HG03039 (cell line): ENCODE measurements at regions not wholly inside any gene's neighbourhood (a gene's known extent, or its start where the extent isn't known, plus 50 kb on each side); places are given as distances from the start of the nearest gene placed in this dataset.

Source experiments
- ATAC-seq: cut with Tn5 transposase; IDR thresholded peaks from one replicate; pipeline ENCODE4 v1.9.1; 2021; ENCODE audit warnings: mild to moderate bottlenecking, moderate library complexity; ENCODE audit not compliant: unreplicated experiment

DNA sequence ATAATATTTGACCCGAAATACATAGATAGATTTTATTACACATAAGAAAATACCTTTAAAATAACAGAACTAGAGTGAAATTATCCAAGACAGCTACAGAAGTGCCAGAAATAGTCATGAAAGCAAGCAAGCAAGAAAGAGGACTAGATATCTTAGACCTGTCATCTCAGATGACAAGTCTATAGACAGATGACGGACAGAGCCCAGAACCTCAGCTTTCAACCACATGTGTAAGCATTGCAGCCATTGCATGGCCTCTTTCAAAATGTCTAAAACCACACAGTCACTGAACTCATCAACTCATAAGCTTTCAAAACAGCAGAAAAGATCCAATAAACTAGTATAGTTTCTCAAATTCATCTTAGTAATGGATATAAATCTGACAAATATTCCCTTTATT is 59.8 kb upstream of the FHIT start:
- ATAC-seq: no peak

DNA sequence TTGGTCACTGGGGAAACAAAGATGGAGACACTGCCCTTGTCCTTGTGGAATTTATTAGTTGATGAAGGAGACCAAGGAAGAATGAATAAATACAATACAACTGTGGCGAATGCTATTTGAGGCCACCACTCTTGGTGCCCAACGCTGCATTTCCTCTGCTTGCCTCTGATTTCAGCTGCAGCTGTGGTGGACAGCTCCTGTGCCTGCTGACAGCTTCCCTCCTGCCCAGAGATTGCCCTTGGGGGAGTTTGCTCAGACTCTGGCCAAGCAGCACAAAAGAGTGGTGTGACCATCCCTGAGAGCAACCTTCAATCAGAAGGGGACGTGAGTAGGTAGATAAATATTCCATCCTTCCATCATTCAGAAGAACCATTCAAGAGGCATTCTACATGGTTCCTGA is 64.6 kb upstream of the FHIT start:
- no peak for ATAC-seq

DNA sequence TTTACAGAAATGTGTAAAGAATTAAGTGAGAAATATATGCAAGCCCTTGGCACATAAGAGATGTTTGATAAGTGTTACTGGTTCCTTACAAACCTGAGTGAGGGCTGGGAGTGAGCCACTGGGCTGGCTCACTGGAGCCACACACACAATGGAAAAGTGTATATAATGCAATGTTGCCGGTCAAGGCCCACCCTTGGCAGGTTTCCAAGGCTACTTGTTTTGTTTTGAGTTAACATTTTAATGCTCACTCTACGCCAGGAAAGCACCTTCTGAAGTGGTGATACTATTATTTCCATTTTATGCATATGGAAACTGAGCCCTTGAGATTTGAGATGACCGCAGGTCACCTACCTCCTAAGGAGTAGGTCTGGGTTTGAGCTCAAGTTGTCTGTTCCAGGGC is 71.8 kb upstream of the FHIT start:
- ATAC-seq: no peak

DNA sequence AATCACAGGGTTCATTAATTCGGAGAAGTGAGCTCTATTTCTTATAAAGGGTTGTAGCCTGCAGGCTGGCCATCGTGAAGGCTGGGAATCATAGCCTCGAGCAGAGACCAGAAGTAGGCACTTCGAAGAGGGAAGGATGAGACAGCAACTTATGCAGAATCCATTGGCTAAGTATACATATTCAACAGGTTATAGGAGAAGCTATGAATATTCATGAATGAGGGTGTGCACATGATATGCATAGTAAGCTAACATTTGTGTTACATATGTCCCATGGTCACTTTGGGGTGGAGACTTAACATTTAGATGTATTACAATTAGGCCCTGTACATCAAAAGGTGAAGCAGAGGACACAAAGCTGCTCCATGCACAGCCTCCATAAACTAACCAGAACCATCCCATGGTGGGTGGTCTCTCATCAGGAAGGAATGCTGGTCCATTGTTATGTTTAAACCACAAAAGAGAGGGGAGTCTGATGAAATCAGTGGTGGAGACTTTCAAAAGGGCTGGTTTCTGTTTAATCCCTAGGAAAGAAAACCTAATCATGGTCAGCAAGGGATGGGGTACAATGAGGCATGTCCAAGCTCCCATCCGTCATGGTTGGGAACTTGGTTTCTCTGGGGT is 80.8 kb upstream of the FHIT start:
- ATAC-seq: no peak

DNA sequence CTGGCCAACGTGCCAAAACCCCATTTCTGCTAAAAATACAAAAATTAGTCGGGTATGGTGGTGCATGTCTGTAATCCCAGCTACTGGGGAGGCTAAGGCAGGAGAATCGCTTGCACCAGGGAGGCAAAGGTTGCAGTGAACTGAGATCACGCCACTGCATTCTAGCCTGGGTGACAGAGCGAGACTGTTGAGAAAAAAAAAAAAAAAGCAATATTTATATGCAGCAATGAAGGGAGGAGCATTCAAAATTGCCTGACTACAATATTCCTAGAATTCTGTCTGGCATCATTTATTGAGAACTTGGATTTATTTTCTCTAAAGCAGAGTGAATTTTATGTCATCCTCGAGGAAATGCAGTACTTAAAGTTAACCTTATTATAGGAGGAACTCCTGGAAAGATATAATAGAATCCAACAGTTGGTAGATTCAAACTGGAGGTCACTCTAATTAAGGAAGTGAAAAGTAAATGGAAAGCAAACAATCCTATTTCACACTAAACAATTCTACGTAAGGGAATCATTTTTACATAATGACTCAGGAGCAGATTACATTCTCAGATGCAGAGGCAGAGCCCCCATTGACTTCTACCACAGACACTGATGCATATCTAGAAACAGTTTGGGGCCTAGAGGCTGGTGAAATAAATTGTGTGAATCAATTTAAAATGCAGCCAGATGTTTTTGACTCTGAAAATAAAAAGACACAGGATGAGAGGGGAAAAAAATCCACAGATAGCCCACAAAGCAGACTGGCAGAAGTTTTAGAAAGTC is 82.1 kb upstream of the FHIT start:
- no peak for ATAC-seq

DNA sequence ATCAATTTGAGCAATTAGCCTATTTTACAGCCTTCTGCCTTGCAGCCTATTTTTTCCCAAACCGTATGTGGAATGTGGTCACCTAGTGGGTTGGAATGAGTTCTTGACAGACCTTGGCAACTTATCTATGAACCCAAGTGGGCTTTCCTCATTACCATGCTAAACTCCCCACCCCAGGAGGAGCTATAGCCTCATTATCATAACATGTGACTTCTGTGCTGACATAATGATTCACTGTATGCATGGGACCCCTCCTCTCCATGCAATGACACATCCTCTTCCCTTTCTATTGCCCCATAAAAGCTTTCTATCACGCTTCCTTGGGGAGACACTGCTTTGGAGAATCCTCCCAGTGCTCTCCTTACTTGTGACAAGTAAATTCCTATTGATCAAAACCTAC is 83.5 kb upstream of the FHIT start:
- no peak for ATAC-seq

DNA sequence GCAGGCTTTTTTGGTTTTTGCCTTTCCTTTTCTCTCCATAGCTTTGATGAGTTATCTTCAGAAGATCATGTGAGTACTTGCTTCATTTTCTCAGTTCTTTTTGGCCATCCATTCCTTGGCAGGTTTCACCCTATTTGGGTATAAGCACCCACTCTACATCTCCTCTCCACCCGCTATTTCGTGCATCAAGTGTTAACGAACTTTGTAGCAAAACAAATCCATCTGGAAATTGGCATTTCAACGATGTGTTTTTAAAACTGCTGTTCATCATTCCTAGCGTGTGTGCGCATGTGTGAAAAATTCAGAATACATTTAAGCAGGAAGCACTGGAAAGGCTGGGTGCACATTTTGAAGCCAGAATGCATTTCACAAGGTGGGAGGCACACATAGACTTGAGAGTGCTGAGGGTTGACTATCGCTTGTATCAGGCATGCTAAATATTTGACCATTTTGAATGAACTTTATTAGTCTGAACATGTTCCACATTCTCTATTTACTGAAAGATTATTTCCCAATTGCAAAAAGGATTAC is 89.7 kb upstream of the FHIT start:
- no peak for ATAC-seq

DNA sequence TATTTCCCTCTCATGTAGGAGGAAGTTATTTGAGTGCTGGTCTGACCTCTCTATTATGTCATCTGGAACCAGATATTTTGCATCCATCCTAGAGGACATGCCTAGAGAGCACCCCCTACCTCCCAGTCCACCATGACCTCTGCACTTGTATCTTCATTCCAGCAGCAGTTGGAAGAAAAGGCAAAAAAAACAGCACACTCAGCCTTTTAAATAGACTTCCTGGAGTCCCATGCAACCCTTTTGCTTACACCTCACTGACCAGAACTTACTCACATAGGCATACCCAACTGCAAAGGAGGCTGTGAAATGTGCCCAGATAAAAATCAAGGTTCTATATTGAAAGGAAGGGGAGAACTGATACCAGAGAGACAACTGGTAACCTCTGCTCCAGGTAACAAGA is 92.3 kb upstream of the FHIT start:
- ATAC-seq: no peak

DNA sequence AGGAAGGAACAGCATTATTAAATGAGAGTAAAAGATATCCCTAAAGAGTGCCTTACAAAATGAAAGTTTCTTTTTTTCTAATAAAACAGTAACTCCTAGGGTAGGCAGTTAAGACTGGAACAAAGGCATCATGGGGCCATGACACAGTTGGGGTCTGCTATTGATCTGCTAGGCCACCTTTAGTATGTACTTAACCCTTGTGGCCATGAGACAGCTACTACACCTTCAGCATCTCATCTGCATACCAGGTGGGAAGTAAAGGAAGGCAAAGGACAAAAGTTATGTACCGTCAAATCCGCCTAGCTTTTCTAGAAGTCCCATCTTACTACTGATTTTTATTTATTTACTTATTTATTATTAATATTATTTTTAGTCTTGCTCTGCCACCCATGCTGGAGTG is 93.8 kb upstream of the FHIT start:
- ATAC-seq: no peak

DNA sequence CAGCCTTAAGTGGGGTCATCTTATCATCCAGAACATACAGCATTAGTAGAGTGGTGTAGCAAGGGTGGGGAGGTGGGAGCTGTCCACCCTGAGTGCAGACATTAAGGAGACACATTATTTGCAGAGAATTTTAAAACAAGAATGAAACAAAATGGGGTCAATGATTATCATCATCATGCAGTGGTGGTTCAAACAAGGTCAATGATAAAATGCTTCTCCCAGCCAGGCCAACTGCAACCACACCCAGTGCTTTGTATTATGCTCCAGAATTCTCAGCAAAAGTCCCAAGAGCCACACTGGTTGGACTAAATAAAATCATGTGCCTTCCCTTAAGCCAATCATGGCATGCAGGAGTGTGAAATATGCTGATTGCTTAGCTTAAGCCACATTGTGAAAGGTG is 96.7 kb upstream of the FHIT start:
- ATAC-seq: no peak

DNA sequence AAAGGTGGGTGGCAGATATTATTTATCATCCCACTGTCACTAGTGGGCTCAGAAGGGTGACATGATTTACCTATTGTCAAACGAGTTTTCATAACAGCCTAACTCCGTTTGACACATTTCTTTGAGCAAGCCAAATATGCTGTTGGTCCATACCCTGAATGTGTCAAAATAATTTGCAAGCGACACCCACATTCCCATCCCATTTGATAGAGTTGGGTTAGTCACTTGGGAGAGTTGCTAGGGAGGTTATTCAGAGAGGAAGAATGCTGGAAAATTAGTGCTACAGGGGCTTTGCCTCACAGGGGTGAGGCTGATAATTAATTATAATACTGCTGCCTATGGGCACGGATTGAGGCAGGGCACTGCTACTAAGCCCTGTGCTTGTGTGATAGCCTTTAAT is 98.5 kb upstream of the FHIT start:
- no peak for ATAC-seq

DNA sequence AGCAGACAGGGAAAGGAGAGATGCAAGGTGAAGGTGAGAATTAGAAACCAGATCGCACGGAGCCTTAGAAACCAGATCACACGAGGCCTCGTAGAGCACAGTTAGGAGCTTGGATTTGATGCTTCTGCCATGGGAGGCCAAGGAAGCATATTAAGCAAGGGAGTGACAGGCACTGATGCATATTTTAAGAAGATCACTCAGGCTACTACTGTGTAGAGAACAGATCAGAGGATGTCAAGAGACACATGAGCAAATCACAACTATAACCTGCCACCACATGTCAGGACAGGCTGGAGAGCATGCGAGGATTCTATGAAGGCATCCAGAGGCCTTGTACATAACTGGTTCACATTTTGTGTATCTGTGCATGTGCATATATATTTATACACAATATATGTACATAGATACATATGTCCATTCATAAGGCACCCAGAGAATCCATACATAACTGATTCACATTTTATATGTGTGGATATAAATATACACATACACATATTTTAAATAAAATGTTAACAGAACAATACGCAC is 99.6 kb upstream of the FHIT start:
- ATAC-seq: no peak

DNA sequence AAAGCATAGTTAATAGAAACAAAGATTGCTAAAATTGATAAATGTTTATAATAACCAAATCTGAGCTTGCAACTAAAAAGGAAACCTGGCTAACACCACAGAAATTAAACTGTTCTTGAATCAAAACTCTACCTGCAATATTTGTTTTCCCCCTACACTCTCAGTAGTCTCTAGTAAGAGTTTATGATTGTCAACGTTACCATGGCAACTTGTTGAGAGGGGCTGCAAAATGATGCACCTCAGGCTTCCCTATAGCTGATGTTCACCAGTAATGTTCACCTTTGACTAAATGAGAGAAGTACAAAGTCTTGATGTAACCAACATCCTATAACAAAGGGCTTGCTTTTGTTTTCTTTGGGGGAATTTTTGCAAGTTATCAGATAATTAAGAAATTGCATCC is 101.1 kb upstream of the FHIT start:
- ATAC-seq: no peak

DNA sequence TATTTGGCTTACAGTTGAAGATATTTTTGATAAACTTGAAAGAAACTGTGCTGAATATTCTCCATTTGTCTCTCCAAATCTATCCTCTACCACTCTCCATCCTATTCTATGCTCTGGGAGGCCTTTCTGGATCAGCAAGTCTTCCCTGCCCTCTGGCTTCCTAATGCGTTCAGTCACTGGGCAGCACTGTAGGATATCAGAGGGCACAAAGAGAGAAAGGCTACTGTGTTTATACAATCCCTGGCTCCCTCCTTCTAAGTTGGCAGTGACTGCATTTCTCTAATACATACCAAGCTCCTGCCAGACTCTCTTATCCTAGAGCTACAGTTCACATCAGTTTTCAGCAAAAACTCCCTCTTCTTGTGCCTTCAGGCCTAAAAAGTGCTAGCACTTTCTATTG is 102.1 kb upstream of the FHIT start:
- ATAC-seq: no peak

DNA sequence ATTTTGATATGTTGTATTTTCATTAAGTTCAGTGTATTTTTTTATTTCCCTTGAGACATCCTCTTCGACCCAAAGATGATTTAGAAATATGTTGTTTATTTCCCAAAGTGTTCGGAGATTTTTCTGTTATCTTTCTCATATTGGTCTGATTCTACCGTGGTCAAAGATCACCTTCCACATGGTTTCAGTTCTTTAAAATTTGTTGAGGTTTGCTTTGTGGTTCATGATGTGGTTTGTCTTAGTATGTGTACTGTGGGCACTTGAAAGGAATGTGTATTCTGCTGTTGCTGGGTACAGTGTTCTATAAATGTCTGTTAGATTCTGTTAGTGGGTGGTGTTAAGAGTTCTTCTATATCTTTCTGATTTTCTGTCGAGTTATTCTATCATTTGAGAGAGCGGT is 103.4 kb upstream of the FHIT start:
- ATAC-seq: no peak

DNA sequence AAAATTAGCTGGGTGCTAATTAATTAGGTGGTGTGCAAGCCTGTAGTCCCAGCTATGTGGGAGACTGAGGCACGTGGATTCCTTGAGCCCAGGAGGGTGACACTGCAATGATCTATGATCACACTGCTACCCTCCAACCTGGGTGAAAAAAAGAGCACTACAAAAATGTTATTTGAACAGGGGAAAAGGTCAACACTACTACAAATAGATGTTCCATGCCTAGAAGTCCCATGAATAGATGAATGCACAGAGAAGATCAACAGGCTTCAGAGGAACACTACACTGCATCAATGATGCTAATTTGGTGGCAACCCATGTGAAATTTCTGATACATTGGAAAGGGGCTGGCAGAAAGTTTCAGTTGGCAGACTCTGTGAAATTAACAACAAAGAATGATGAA is 105.4 kb upstream of the FHIT start:
- ATAC-seq: no peak

DNA sequence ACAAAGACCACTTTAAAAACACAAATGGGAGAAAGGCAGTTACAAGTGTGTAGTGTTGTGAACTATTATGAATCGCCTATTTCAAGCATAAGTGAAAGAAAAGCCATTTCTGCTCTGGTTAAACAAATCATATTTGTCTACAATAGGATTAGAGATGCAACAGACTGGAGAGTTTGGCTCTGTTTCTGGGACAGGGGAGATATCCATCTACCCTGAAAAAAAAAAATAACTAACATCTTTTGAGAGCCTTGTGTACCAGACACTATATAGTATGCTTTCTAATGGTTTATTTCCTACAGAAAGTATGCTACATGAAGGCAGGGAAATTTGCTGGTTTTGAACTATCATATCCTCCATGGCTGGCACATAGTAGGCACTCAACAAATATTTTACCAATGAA is 106.7 kb upstream of the FHIT start:
- ATAC-seq: no peak

DNA sequence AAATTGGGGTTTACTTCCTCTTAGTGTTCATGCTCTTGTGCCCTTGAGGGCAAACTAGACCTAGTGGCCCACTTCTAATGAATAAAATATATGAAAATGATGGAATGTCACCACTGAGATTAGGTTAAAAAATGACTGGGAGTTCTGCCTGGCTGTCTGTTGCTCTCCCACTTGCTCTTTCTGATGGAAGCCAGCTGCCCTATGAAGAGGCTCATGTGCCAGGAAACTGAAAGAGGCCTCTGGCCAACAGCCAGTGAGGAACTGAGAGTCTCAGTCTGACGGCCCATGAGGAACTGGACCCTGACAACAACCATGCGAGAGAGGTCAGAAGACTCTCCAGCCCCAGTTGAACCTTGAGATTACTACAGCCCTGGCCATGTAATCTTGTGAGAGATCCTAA is 107.1 kb upstream of the FHIT start:
- peak; percentile 100 for ATAC-seq

DNA sequence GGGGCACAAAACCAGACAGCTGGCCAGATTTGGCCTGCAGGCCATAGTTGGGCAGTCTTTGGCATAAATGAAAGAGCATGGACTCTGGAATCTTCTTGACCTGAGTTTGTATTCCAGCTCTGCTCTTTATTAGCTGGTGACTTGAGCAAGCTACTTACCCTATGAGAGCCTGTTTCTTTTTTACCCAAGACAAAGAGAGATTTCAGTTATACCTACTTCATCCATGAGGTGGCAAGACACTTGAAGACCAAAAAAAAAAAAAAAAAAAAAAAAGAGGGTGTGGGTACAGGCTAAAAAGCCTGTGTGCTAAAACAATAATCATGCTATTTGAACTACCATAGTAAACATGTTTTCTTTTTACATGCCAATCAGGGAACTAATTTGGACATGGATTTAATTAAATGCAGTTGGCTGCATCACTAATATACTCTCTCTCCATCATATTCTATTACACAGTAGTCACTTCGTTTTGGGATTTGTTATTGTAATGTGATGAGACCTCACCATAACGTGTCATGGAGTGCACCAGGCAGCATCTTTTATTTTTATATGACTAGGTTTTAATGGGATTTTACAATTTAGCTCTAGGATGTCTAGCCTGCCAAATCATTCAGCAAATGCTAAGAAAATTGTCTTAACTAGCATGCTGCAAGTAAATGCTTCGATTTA is 109.2 kb upstream of the FHIT start:
- no peak for ATAC-seq

DNA sequence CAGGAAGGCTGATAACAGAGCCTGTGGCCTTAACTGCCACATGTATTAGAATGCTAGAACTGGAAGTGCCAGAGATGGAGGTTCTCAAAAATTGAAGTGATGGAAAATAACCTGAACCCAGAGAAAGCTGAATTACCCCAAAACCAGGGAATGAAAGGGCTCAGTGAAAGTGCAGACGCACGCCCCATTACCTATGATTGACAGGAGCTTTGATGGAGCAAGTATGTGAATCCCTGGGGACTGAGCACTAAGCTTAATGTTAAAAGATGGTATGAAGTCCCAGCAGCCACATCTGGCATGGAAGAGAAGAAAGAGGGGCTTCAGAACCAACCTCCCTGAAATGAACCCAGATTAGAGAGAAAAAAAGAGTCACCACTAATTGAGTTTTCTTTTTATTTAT is 118.4 kb upstream of the FHIT start:
- ATAC-seq: no peak

DNA sequence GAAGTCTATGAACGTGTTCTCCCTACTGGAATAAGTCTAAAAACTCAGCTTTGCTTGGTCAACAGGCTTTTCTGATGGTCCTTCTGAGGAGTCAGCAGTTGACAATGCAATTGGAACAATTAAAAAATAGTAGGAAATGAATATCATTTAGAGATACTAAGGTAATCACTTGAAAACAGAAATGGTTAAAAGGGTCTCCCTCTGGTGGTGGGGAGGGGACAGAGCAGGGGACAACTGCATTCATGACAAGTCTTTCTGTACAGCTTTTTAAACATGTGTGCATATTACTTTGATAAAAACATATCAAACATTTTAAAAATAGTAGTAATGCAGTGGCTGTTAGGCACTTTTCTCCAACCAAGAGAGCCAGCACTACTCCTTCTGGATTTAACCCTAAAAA is 119.9 kb upstream of the FHIT start:
- no peak for ATAC-seq

DNA sequence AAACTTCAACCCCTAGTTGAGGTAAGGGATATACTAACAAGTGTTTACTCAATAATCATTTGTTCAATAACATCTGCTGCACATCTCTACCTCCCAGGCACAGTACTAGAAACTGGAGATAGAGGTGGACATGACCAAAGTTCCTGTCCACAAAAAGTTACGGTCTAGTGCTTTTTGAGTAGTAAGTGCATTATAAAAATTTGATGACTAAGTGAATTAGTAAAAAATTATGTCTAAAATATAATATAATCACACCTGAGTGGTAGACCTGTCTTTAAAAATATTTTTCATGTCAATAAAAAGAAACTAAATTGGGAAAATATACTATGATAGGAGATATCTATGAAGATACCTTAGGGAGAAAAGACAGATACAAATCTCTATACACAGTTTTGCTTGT is 121.5 kb upstream of the FHIT start:
- ATAC-seq: no peak
